ENCODE measurements at regions not wholly inside any gene's neighbourhood (a gene's known extent, or its start where the extent isn't known, plus 50 kb on each side); places are given as distances from the start of the nearest gene placed in this dataset.

GRCh38 chr12:91633206-91633605 lies 450.6 kb upstream of the DCN start:
- TF ChIP-seq, protein P1, sequence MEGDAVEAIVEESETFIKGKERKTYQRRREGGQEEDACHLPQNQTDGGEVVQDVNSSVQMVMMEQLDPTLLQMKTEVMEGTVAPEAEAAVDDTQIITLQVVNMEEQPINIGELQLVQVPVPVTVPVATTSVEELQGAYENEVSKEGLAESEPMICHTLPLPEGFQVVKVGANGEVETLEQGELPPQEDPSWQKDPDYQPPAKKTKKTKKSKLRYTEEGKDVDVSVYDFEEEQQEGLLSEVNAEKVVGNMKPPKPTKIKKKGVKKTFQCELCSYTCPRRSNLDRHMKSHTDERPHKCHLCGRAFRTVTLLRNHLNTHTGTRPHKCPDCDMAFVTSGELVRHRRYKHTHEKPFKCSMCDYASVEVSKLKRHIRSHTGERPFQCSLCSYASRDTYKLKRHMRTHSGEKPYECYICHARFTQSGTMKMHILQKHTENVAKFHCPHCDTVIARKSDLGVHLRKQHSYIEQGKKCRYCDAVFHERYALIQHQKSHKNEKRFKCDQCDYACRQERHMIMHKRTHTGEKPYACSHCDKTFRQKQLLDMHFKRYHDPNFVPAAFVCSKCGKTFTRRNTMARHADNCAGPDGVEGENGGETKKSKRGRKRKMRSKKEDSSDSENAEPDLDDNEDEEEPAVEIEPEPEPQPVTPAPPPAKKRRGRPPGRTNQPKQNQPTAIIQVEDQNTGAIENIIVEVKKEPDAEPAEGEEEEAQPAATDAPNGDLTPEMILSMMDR (conservative IDR thresholded peaks at IDR 0.05; ENCODE audit: low read depth, low read length), result no peak
- no peak for TF ChIP-seq EZH2 (IDR thresholded peaks at IDR 0.05; ENCODE audit: borderline replicate concordance, low read depth, low read length, poor library complexity, severe bottlenecking)

Measured in A673 (cell line).